AG09309 (cell line): ENCODE measurements at regions not wholly inside any gene's neighbourhood (a gene's known extent, or its start where the extent isn't known, plus 50 kb on each side); places are given as distances from the start of the nearest gene placed in this dataset.

Experiments
- DNase-seq: peaks from one replicate; pipeline ENCODE4 v3.0.0-alpha.2; 2010; ENCODE audit warnings: low read depth
- H3K4me3 ChIP-seq: 2 replicates; pipeline ENCODE4 v1.5.1; 2011; ENCODE audit warnings: mild to moderate bottlenecking, low read depth, low read length, moderate library complexity; ENCODE audit not compliant: control insufficient read depth
- CTCF ChIP-seq: IDR thresholded peaks from 2 replicates; pipeline ENCODE4 v1.5.1; 2011; ENCODE audit warnings: mild to moderate bottlenecking, low read depth, low read length, inconsistent platforms; ENCODE audit not compliant: insufficient read depth, control insufficient read depth; ENCODE audit errors: missing control alignments

- no peak for TF ChIP-seq CTCF
- DNase-seq, result no peak
- H3K4me3 ChIP-seq, result no peak overlapping the region
Measured at GRCh38 chr6:81086991-81087390, 665.5 kb downstream of the TENT5A start.

GRCh38 chr6:81085431-81085790 is 667.1 kb downstream of the TENT5A start:
- TF ChIP-seq CTCF, result no peak
- no peak for DNase-seq

GRCh38 chr6:81084776-81085430 is 667.6 kb downstream of the TENT5A start:
- H3K4me3 ChIP-seq, result no peak overlapping the region
- TF ChIP-seq CTCF, result no peak
- DNase-seq, result no peak

More at GRCh38 chr6:81085431-81085790, 667.1 kb downstream of the TENT5A start:
- no peak overlapping the region for H3K4me3 ChIP-seq

- no peak for DNase-seq
- H3K4me3 ChIP-seq, result no peak overlapping the region
- TF ChIP-seq CTCF, result peak; percentile 61
Measured at GRCh38 chr6:81075974-81076373, 676.5 kb downstream of the TENT5A start.

- no peak for TF ChIP-seq CTCF
Measured at GRCh38 chr6:81073318-81073717, 679.2 kb downstream of the TENT5A start.

GRCh38 chr6:81071121-81071520 is 681.4 kb downstream of the TENT5A start:
- no peak overlapping the region for H3K4me3 ChIP-seq
- no peak for DNase-seq
- TF ChIP-seq CTCF, result no peak

More at GRCh38 chr6:81073318-81073717, 679.2 kb downstream of the TENT5A start:
- no peak overlapping the region for H3K4me3 ChIP-seq
- no peak for DNase-seq

GRCh38 chr6:81067057-81067456 is 685.4 kb downstream of the TENT5A start:
- TF ChIP-seq CTCF, result no peak
- no peak overlapping the region for H3K4me3 ChIP-seq
- peak; percentile 21 for DNase-seq
